ENCODE measurements at regions not wholly inside any gene's neighbourhood (a gene's known extent, or its start where the extent isn't known, plus 50 kb on each side); places are given as distances from the start of the nearest gene placed in this dataset.

DNA sequence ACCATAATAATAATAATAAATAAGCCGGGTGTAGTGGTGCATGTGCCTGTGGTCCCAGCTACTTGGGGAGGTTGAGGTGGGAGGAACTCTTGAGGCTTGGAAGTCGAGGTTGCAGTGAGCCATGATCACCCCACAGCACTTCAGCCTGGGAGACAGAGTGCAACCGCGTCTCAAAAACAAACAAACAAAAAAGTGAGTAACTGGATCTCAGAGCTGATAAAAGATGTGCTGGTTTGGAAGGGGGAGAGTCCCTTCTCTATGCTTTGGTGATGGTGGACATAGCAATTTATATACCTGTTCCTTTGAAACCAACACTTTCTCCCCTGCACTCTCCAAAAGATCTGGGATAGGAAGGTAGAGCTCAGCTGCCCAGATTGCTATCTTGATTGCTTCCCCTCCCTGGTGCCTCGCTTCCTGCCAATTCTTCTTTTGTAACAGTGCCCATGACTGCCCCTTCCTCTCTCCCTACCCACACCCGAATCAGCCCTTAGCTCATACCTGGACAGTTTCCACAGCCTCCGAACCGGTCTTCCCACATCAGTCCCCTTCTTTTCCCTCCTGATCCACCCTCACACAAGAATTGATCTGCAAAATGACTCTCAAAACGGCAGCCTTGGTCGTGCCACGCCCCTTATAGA lies 55.1 kb upstream of the UBE2E1 start:
- intact Hi-C loops (cut with micrococcal nuclease) (no loop called here), dilution Hi-C loops (cut with MboI; ENCODE audit: extremely low pct_ligation_motif_present, low sequenced_read_pairs) (no loop called here)
- Histone ChIP-seq H3K27me3 (ENCODE audit: control insufficient read depth in 2 of 2, insufficient read depth in 2 of 2, low read length in 2 of 2) (no peaks in the 10 kb centered on the region), H3K4me1 (ENCODE audit: control insufficient read depth, extremely low read depth, insufficient read depth, low read length) (peaks cover 38% of the 10 kb centered on the region), H3K36me3 (ENCODE audit: control insufficient read depth in 2 of 2, extremely low read depth in 1 of 2, insufficient read depth in 2 of 2, low read length in 2 of 2) (no peaks in the 10 kb centered on the region), H3K9me3 (replicated peaks; ENCODE audit: control insufficient read depth, insufficient read depth, low read length) (no peaks in the 10 kb centered on the region), H3K79me2 (ENCODE audit: control insufficient read depth, insufficient read depth, low read length) (no peaks in the 10 kb centered on the region), H3K9me1 (replicated peaks; ENCODE audit: control insufficient read depth, extremely low read depth, insufficient read depth, low read length) (no peaks in the 10 kb centered on the region), H3K4me2 (ENCODE audit: insufficient read depth, low read length) (no peak overlapping the region), H3K27ac (ENCODE audit: insufficient read depth, low read depth, low read length) (no peak overlapping the region), H3K4me3 (replicated peaks in 1 of 3; ENCODE audit: insufficient read depth in 1 of 3, low read depth in 1 of 3, low read length in 3 of 3) (no peak overlapping the region), H4K20me1 (replicated peaks; ENCODE audit: control insufficient read depth, extremely low read depth, insufficient read depth, low read length) (no peaks in the 10 kb centered on the region), H2AFZ (ENCODE audit: low read depth, low read length) (peak overlapping the region; percentile 15), H3K9ac (replicated peaks; ENCODE audit: extremely low read depth, insufficient read depth, low read length) (no peak overlapping the region)
- BruUV-seq (replicated peaks) = no TSS peak
- POLR2A ChIA-PET = no interaction called here
- CTCF ChIA-PET = interaction anchor here (0.6 to 3.0 kb wide), 5 partner anchors 10 to 166 kb away, joined by 3 to 12 read pairs (median 3); partner anchors contain the start of genes NKIRAS1 and RPL15
- peak; percentile 93 for TF ChIP-seq GATA2 (IDR thresholded peaks at IDR 0.05; ENCODE audit: insufficient read depth, insufficient read length, low read depth, low read length)
- TF ChIP-seq POLR2AphosphoS5 (IDR thresholded peaks at IDR 0.05; ENCODE audit: insufficient read depth, low read depth, low read length) = no peak
- TF ChIP-seq EZH2 (IDR thresholded peaks at IDR 0.05; ENCODE audit: borderline replicate concordance, low read depth, low read length, severe bottlenecking) = no peak
- DNase-seq (ENCODE audit: low read depth, low spot score) (no peak), FAIRE-seq (no peak)

DNA sequence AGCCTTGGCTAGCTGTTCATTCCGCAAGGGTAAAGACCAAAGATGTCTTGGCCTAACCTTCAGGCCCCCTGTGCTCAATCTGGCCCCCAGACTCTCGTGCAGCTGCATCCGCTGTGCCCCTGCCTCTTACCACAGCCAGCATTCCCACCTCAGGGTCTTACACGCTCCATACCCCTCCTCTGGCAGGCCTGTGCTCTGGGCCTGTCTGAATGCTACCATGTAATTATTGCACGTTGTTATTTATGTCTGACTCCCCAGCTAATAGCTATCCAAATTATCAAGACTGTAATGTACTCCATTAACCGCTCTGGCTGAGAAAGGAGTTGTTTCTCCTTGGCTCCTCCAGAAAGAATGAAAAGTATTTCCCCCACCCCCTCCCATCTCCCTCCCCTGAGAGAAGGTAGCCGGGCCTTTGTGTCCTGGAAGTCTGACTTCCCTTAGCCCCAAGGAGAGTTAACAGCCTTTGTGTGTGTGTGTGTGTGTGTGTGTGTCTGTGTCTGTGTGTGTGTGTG lies 54.5 kb upstream of the UBE2E1 start:
- dilution Hi-C loops (cut with MboI; ENCODE audit: extremely low pct_ligation_motif_present, low sequenced_read_pairs) = no loop called here
- peak overlapping the region; percentile 15 for H2AFZ ChIP-seq (ENCODE audit: low read depth, low read length)
- H3K27ac ChIP-seq (ENCODE audit: insufficient read depth, low read depth, low read length) = no peak overlapping the region
- no peak overlapping the region for H3K4me2 ChIP-seq (ENCODE audit: insufficient read depth, low read length)
- ChIA-PET POLR2A (no interaction called here), CTCF (interaction anchor here (0.6 to 3.0 kb wide), 5 partner anchors 9 to 166 kb away, joined by 3 to 12 read pairs (median 3); partner anchors contain the start of genes NKIRAS1 and RPL15)
- H3K9me1 ChIP-seq (replicated peaks; ENCODE audit: control insufficient read depth, extremely low read depth, insufficient read depth, low read length) = no peaks in the 10 kb centered on the region
- no peaks in the 10 kb centered on the region for H4K20me1 ChIP-seq (replicated peaks; ENCODE audit: control insufficient read depth, extremely low read depth, insufficient read depth, low read length)
- no peak overlapping the region for H3K9ac ChIP-seq (replicated peaks; ENCODE audit: extremely low read depth, insufficient read depth, low read length)
- FAIRE-seq (peak; percentile 8), DNase-seq (ENCODE audit: low read depth, low spot score) (peak; percentile 46)
- intact Hi-C loops (cut with micrococcal nuclease) = no loop called here
- H3K9me3 ChIP-seq (replicated peaks; ENCODE audit: control insufficient read depth, insufficient read depth, low read length) = no peaks in the 10 kb centered on the region
- H3K4me3 ChIP-seq (replicated peaks in 1 of 3; ENCODE audit: insufficient read depth in 1 of 3, low read depth in 1 of 3, low read length in 3 of 3) = no peak overlapping the region
- no peaks in the 10 kb centered on the region for H3K36me3 ChIP-seq (ENCODE audit: control insufficient read depth in 2 of 2, extremely low read depth in 1 of 2, insufficient read depth in 2 of 2, low read length in 2 of 2)
- TF ChIP-seq JUN (IDR thresholded peaks at IDR 0.05; ENCODE audit: borderline replicate concordance, insufficient read depth, insufficient read length, low read depth) = no peak
- TF ChIP-seq, protein P1, sequence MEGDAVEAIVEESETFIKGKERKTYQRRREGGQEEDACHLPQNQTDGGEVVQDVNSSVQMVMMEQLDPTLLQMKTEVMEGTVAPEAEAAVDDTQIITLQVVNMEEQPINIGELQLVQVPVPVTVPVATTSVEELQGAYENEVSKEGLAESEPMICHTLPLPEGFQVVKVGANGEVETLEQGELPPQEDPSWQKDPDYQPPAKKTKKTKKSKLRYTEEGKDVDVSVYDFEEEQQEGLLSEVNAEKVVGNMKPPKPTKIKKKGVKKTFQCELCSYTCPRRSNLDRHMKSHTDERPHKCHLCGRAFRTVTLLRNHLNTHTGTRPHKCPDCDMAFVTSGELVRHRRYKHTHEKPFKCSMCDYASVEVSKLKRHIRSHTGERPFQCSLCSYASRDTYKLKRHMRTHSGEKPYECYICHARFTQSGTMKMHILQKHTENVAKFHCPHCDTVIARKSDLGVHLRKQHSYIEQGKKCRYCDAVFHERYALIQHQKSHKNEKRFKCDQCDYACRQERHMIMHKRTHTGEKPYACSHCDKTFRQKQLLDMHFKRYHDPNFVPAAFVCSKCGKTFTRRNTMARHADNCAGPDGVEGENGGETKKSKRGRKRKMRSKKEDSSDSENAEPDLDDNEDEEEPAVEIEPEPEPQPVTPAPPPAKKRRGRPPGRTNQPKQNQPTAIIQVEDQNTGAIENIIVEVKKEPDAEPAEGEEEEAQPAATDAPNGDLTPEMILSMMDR (IDR thresholded peaks at IDR 0.05; ENCODE audit: extremely low read depth in 1 of 2, insufficient read depth in 1 of 2, low read depth in 1 of 2, low read length in 2 of 2) = no peak
- no peak for TF ChIP-seq POLR2A (IDR thresholded peaks at IDR 0.05; ENCODE audit: low read depth, low read length)
- TF ChIP-seq POLR2AphosphoS5 (IDR thresholded peaks at IDR 0.05; ENCODE audit: insufficient read depth, low read depth, low read length) = no peak
- no peak for TF ChIP-seq FOS (IDR thresholded peaks at IDR 0.05; ENCODE audit: borderline replicate concordance, insufficient read depth, low read length)
- no peak for TF ChIP-seq MYC (IDR thresholded peaks at IDR 0.05; ENCODE audit: low read depth, low read length)
- no peak for TF ChIP-seq GATA2 (IDR thresholded peaks at IDR 0.05; ENCODE audit: insufficient read depth, insufficient read length, low read depth, low read length)
- TF ChIP-seq EZH2 (IDR thresholded peaks at IDR 0.05; ENCODE audit: borderline replicate concordance, low read depth, low read length, severe bottlenecking) = no peak
- no peaks in the 10 kb centered on the region for H3K27me3 ChIP-seq (ENCODE audit: control insufficient read depth in 2 of 2, insufficient read depth in 2 of 2, low read length in 2 of 2)
- BruUV-seq (replicated peaks) = no TSS peak
- no peaks in the 10 kb centered on the region for H3K79me2 ChIP-seq (ENCODE audit: control insufficient read depth, insufficient read depth, low read length)
- H3K4me1 ChIP-seq (ENCODE audit: control insufficient read depth, extremely low read depth, insufficient read depth, low read length) = peaks cover 37% of the 10 kb centered on the region

Data from endothelial cell of umbilical vein (primary cell).